NB4 (cell line): ENCODE measurements at regions not wholly inside any gene's neighbourhood (a gene's known extent, or its start where the extent isn't known, plus 50 kb on each side); places are given as distances from the start of the nearest gene placed in this dataset.

Experiments used
- DNase-seq: peaks from one replicate; pipeline ENCODE4 v3.0.0; 2010; ENCODE audit warnings: low read depth
- H3K4me3 ChIP-seq: one replicate; pipeline ENCODE4 v1.5.1; 2011; ENCODE audit warnings: mild to moderate bottlenecking, low read depth, low read length, moderate library complexity
- CTCF ChIP-seq: IDR thresholded peaks from one replicate; pipeline ENCODE4 v1.5.1; 2012; ENCODE audit warnings: low read depth, low read length
- MYC ChIP-seq: IDR thresholded peaks from 2 replicates; pipeline ENCODE4 v1.6.1; 2011; ENCODE audit warnings: low read depth, low read length
- POLR2A ChIP-seq: IDR thresholded peaks from 2 replicates; pipeline ENCODE4 v1.6.1; 2011; ENCODE audit warnings: mild to moderate bottlenecking; ENCODE audit not compliant: insufficient read length; ENCODE audit errors: extremely low read depth
- TF ChIP-seq, protein P1 (sequence below): IDR thresholded peaks from 2 replicates; pipeline ENCODE4 v1.6.1; 2011; ENCODE audit warnings: low read depth, low read length

- TF ChIP-seq, protein P1, sequence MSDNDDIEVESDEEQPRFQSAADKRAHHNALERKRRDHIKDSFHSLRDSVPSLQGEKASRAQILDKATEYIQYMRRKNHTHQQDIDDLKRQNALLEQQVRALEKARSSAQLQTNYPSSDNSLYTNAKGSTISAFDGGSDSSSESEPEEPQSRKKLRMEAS: no peak
- TF ChIP-seq MYC: no peak
- TF ChIP-seq CTCF: no peak
- TF ChIP-seq POLR2A: no peak
- no peak for DNase-seq
- H3K4me3 ChIP-seq: no peak overlapping the region
Measured at GRCh38 chr11:29352273-29352795, 664.5 kb downstream of the KCNA4 start.

DNA sequence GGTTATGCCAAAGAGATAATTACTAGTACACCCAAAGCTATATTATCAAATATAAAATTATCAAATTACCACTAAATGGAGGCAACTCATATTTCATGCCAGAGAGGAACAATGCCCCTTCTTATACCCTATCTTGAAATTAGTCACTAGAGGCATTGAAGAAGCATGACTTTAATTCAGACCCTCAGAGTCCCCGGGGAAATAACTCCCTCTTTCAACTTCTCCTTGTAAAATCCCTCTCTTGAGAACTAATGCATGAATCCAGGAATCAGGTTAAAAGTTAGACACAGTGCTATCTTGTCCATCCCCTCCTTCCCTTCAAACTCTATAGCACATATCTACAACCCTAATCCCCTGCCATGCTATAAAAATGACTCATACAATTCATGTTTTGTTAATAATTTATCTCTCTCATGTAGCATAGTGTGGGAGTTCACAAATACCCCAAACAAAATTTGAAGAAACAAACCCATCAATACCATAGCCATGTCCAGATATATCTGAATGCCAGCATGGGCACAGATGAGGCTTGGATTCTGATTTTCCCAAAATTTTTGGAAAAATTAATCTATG lies 665.4 kb downstream of the KCNA4 start:
- TF ChIP-seq, protein P1: no peak
- no peak for TF ChIP-seq POLR2A
- no peak for TF ChIP-seq MYC
- no peak for TF ChIP-seq CTCF
- no peak for DNase-seq
- H3K4me3 ChIP-seq: no peak overlapping the region

GRCh38 chr11:29343465-29344333 lies 673.1 kb downstream of the KCNA4 start:
- DNase-seq: peak; percentile 52
- no peak overlapping the region for H3K4me3 ChIP-seq

GRCh38 chr11:29336727-29337575 lies 679.9 kb downstream of the KCNA4 start:
- no peak for DNase-seq
- no peak overlapping the region for H3K4me3 ChIP-seq
- TF ChIP-seq, protein P1: no peak
- no peak for TF ChIP-seq CTCF
- TF ChIP-seq MYC: no peak
- no peak for TF ChIP-seq POLR2A

More at GRCh38 chr11:29343465-29344333, 673.1 kb downstream of the KCNA4 start:
- peak; percentile 95 for TF ChIP-seq CTCF
- TF ChIP-seq, protein P1: no peak

- DNase-seq: no peak
- H3K4me3 ChIP-seq: no peak overlapping the region
- TF ChIP-seq MYC: no peak
- TF ChIP-seq, protein P1: no peak
- TF ChIP-seq CTCF: no peak
Measured at GRCh38 chr11:29334776-29335130, 682.1 kb downstream of the KCNA4 start.
